Smooth muscle cell (in vitro differentiated cells): ENCODE measurements at regions not wholly inside any gene's neighbourhood (a gene's known extent, or its start where the extent isn't known, plus 50 kb on each side); places are given as distances from the start of the nearest gene placed in this dataset.
"Not testable (repeated sequence)": the region's sequence is repeated elsewhere in the genome, so short reads cannot be mapped to it uniquely, and the experiment has no call there.

Experiments
- DNase-seq: peaks from one replicate; lab custom pipeline; 2025; ENCODE audit not compliant: unreplicated experiment; lab: John Stamatoyannopoulos, UW
- H2AFZ ChIP-seq: fragments of 200-600 bp; sonication (generic); 2 replicates; pipeline ENCODE4 v1.6.0; 2016; ENCODE audit warnings: antibody characterized with exemption, low read depth, mild to moderate bottlenecking
- H3F3A ChIP-seq: fragments of 200-600 bp; sonication (generic); 2 replicates; pipeline ENCODE4 v1.6.0; 2017; ENCODE audit warnings: antibody characterized with exemption, low read depth
- H3K27ac ChIP-seq: fragments of 200-600 bp; sonication (generic); 2 replicates; pipeline ENCODE4 v1.5.1; 2016; ENCODE audit warnings: low read depth, mild to moderate bottlenecking
- H3K27me3 ChIP-seq: fragments of 200-600 bp; sonication (generic); 2 replicates; pipeline ENCODE4 v1.6.1; 2016; ENCODE audit warnings: low read depth, mild to moderate bottlenecking
- H3K36me3 ChIP-seq: fragments of 200-600 bp; sonication (generic); 2 replicates; pipeline ENCODE4 v1.5.1; 2016; ENCODE audit warnings: low read depth
- H3K4me1 ChIP-seq: fragments of 200-600 bp; sonication (generic); 2 replicates; pipeline ENCODE4 v1.5.1; 2016; ENCODE audit warnings: low read depth
- H3K4me2 ChIP-seq: fragments of 200-600 bp; sonication (generic); 2 replicates; pipeline ENCODE4 v1.6.0; 2016; ENCODE audit warnings: mild to moderate bottlenecking
- H3K4me3 ChIP-seq: fragments of 200-600 bp; sonication (generic); 2 replicates; pipeline ENCODE4 v1.5.1; 2016; ENCODE audit warnings: mild to moderate bottlenecking
- H3K79me2 ChIP-seq: fragments of 200-600 bp; sonication (generic); 2 replicates; pipeline ENCODE4 v1.6.0; 2016; ENCODE audit warnings: low read depth, mild to moderate bottlenecking
- H3K9ac ChIP-seq: fragments of 200-600 bp; sonication (generic); 2 replicates; pipeline ENCODE4 v1.6.0; 2016; ENCODE audit warnings: low read depth
- H3K9me3 ChIP-seq: fragments of 200-600 bp; sonication (generic); replicated peaks from 2 replicates; pipeline ENCODE4 v1.5.1; 2016; ENCODE audit warnings: low read depth
- H4K20me1 ChIP-seq: fragments of 200-600 bp; sonication (generic); 2 replicates; pipeline ENCODE4 v1.6.0; 2016; ENCODE audit warnings: low read depth
- WGBS: methylation state at CpG from one replicate; pipeline ENCODE4 v1.1.7; 2016; ENCODE audit warnings: low lambda C conversion rate; 5-methylcytosine and 5-hydroxymethylcytosine counted together
- TF ChIP-seq, protein P1 (sequence below): fragments of 200-600 bp; sonication (generic); IDR thresholded peaks from 2 replicates; pipeline ENCODE4 v1.5.1; 2017; ENCODE audit warnings: borderline replicate concordance, mild to moderate bottlenecking, antibody characterized with exemption; ENCODE audit not compliant: insufficient read depth, poor library complexity, severe bottlenecking

DNA sequence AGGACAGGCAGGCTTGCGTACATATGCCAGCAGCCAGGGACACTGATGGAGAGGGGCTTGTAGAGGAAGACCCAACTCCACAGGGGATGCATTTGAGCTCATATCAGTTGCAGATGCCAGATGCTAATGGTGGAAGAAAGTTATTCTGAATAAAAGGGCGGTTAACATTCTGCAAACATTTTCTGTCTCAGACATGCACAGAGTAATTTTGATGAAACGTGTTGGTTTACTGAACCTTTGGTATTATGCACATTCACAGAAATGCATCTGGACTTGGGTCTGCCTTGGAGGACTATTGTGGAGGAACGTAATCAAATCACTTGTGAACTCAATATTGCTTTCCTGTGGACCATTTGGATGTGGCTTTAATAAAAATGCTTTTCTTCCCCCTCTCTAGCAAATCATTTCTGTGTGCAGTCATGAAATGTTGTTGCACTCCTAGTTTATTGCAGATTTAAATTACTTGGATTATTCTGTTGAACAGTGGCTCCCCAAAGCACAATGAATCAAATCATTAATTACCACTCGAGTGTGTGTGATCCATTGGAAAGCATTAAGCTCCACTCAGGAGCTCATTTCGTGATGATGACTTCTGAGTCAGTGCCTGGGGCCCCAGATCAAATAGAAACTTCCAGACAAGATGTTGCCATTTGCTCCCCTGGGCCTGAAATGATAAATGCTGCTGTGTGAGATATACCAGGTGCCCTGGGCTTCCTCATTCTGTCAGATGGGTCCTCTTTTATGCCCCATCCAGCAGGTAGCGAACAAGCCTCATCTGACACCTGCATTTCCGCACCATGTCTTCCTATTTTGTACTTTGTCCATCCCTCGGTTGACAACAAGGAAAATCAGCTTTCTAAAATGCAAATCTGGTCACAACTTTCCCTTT lies 697.0 kb upstream of the HS6ST1 start:
- Histone ChIP-seq H3K4me2 (no peak overlapping the region), H3K4me3 (no peak overlapping the region), H3F3A (no peaks in the 10 kb centered on the region), H2AFZ (no peak overlapping the region), H3K27ac (no peak overlapping the region), H3K27me3 (no peaks in the 10 kb centered on the region), H3K4me1 (no peaks in the 10 kb centered on the region), H3K9me3 (no peaks in the 10 kb centered on the region), H3K9ac (no peak overlapping the region), H3K79me2 (no peaks in the 10 kb centered on the region), H4K20me1 (no peaks in the 10 kb centered on the region), H3K36me3 (no peaks in the 10 kb centered on the region)
- no peak for DNase-seq
- 91% methylated on average over 9 of the region's 9 CpGs for WGBS
- TF ChIP-seq, protein P1, sequence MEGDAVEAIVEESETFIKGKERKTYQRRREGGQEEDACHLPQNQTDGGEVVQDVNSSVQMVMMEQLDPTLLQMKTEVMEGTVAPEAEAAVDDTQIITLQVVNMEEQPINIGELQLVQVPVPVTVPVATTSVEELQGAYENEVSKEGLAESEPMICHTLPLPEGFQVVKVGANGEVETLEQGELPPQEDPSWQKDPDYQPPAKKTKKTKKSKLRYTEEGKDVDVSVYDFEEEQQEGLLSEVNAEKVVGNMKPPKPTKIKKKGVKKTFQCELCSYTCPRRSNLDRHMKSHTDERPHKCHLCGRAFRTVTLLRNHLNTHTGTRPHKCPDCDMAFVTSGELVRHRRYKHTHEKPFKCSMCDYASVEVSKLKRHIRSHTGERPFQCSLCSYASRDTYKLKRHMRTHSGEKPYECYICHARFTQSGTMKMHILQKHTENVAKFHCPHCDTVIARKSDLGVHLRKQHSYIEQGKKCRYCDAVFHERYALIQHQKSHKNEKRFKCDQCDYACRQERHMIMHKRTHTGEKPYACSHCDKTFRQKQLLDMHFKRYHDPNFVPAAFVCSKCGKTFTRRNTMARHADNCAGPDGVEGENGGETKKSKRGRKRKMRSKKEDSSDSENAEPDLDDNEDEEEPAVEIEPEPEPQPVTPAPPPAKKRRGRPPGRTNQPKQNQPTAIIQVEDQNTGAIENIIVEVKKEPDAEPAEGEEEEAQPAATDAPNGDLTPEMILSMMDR: no peak

DNA sequence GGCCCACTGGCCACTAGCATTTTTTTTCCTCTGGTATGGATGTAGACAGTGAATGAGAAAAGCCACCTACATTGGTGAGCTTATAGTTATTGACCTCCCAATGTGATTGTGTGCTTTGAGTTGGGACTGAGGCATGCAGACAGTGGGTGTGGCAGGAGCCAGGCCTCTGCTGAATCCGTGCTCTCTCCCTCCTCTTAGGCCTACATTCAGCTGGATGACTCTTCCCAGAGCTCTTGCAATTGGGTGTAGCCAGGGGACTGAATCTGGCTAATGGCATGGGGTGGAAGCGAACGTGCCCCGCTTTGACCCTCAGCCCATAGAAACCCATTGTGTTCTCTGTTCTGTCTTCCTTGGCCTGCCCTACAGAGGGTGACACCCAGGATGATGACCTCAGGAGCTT lies 698.3 kb upstream of the HS6ST1 start:
- Histone ChIP-seq H3K27ac (no peak overlapping the region), H3K27me3 (no peaks in the 10 kb centered on the region), H3K9ac (no peak overlapping the region), H3K9me3 (no peaks in the 10 kb centered on the region), H4K20me1 (no peaks in the 10 kb centered on the region), H3F3A (no peaks in the 10 kb centered on the region), H2AFZ (no peak overlapping the region), H3K79me2 (no peaks in the 10 kb centered on the region), H3K4me2 (no peak overlapping the region), H3K4me1 (no peaks in the 10 kb centered on the region), H3K36me3 (no peaks in the 10 kb centered on the region), H3K4me3 (no peak overlapping the region)
- no peak for DNase-seq
- TF ChIP-seq, protein P1: no peak
- WGBS: 76% methylated on average over 4 of the region's 4 CpGs

DNA sequence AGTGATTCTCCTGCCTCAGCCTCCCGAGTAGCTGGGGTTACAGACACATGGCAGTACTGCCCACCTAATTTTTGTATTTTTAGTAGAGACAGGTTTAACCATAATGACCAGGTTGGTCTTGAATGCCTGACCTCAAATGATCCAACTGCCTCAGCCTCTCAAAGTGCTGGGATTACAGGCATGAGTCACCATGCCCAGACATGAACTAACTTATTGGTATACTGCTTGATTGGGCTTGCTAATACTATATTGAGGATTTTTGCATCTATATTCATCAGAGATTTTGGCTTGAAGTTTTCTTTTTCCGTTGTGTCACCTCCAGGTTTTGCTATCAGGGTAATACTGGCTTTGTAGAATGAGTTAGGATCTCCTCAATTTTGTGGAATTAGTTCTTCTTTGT lies 706.1 kb upstream of the HS6ST1 start:
- H3K9me3 ChIP-seq: no peaks in the 10 kb centered on the region
- no peak for DNase-seq
- no peaks in the 10 kb centered on the region for H3K27me3 ChIP-seq
- H4K20me1 ChIP-seq: no peaks in the 10 kb centered on the region
- H3K4me1 ChIP-seq: no peaks in the 10 kb centered on the region
- no peaks in the 10 kb centered on the region for H3K79me2 ChIP-seq
- H3K4me3 ChIP-seq: no peak overlapping the region
- no peaks in the 10 kb centered on the region for H3F3A ChIP-seq
- H2AFZ ChIP-seq: no peak overlapping the region
- no peak overlapping the region for H3K9ac ChIP-seq
- H3K27ac ChIP-seq: no peak overlapping the region
- 70% methylated on average over 2 of the region's 2 CpGs for WGBS
- H3K4me2 ChIP-seq: no peak overlapping the region
- no peaks in the 10 kb centered on the region for H3K36me3 ChIP-seq
- TF ChIP-seq, protein P1: no peak

DNA sequence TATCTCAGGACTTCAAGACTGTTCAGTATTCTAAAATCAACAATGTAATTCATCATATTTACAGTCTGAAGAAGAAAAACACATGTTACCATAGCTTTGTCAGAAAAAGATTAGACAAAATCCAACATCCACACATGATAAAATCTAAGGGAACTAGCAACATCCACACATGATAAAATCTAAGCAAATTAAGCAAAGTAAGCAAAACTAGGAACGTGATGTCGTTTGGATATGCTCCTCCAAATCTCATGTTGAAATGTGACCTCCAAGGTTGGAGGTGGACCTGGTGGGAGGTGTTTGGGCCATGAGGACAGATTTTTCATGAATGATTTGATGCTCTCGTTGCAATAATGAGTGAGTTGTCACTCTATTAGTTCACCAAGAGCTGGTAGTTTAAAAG lies 717.3 kb upstream of the HS6ST1 start:
- no peaks in the 10 kb centered on the region for H3K27me3 ChIP-seq
- no peaks in the 10 kb centered on the region for H3K36me3 ChIP-seq
- WGBS: 83% methylated on average over 3 of the region's 3 CpGs
- no peaks in the 10 kb centered on the region for H3K9me3 ChIP-seq
- H3K4me2 ChIP-seq: no peak overlapping the region
- H4K20me1 ChIP-seq: no peaks in the 10 kb centered on the region
- DNase-seq: no peak
- H3K9ac ChIP-seq: no peak overlapping the region
- H3K79me2 ChIP-seq: no peaks in the 10 kb centered on the region
- H3K4me1 ChIP-seq: no peaks in the 10 kb centered on the region
- H2AFZ ChIP-seq: no peak overlapping the region
- H3K27ac ChIP-seq: no peak overlapping the region
- no peak overlapping the region for H3K4me3 ChIP-seq
- TF ChIP-seq, protein P1: no peak
- H3F3A ChIP-seq: no peaks in the 10 kb centered on the region

DNA sequence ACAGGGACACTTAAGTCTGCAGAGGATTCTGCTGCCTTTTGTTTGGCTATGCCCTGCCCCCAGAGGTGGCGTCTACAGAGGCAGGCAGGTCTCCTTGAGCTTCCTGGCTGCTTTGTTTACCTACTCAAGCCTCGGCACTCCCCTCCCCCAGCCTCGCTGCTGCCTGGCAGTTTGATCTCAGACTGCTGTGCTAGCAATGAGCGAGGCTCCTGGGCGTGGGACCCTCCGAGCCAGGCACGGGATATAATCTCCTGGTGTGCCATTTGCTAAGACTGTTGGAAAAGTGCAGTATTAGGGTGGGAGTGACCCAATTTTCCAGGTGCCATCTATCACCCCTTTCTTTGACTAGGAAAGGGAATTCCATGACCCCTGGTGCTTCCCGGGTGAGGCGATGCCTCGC lies 725.0 kb upstream of the HS6ST1 start:
- H3K79me2 ChIP-seq, H3K36me3 ChIP-seq, H3K9me3 ChIP-seq: not testable (repeated sequence)

DNA sequence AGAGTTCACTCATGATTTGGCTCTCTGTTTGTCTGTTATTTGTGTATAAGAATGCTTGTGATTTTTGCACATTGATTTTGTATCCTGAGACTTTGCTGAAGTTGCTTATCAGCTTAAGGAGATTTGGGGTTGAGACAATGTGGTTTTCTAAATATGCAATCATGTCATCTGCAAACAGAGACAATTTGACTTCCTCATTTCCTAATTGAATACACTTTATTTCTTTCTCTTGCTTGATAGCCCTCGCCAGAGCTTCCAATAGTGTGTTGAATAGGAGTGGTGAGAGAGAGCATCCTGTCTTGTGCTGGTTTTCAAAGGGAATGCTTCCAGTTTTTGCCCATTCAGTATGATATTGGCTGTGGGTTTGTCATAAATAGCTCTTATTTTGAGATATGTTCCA lies 727.8 kb upstream of the HS6ST1 start:
- H3K9ac ChIP-seq: not testable (repeated sequence)

More for the DNA sequence above, 725.0 kb upstream of the HS6ST1 start:
- not testable (repeated sequence) for H3K27ac ChIP-seq, H3K4me1 ChIP-seq, H3K9ac ChIP-seq, H4K20me1 ChIP-seq, H3K27me3 ChIP-seq, DNase-seq, H3F3A ChIP-seq, H3K4me2 ChIP-seq, H3K4me3 ChIP-seq, H2AFZ ChIP-seq
- WGBS: 82% methylated on average over 10 of the region's 10 CpGs

More for the DNA sequence above, 727.8 kb upstream of the HS6ST1 start:
- not testable (repeated sequence) for H3K27ac ChIP-seq, H3K36me3 ChIP-seq, DNase-seq, H3K4me1 ChIP-seq, H3K27me3 ChIP-seq, H3K79me2 ChIP-seq, H3F3A ChIP-seq, H4K20me1 ChIP-seq, H3K4me2 ChIP-seq, H3K4me3 ChIP-seq, H3K9me3 ChIP-seq, H2AFZ ChIP-seq
- 93% methylated on average over 1 of the region's 1 CpG for WGBS
